Stomach (tissue), 4 donors: ENCODE measurements at regions not wholly inside any gene's neighbourhood (a gene's known extent, or its start where the extent isn't known, plus 50 kb on each side); places are given as distances from the start of the nearest gene placed in this dataset.

ENCODE experiments used
- CTCF ChIP-seq, 7 experiments: fragments of 450-650 bp in 4 of 7; fragments of 200-600 bp in 3 of 7; sonication (generic) in 3 of 7; IDR thresholded peaks; one replicate each; pipeline ENCODE4 v1.5.1; 2016 to 2019; ENCODE audit warnings: antibody characterized with exemption in 7 of 7, control low read depth in 2 of 7, mild to moderate bottlenecking in 1 of 7
- POLR2A ChIP-seq, 4 donors: fragments of 450-650 bp; IDR thresholded peaks; one replicate each; pipeline ENCODE4 v1.6.1; 2016; ENCODE audit warnings: antibody characterized with exemption in 4 of 4, control low read depth in 2 of 4, mild to moderate bottlenecking in 1 of 4, moderate library complexity in 1 of 4

GRCh38 chrX:63418211-63418610 lies 67.1 kb upstream of the SPIN4 start:
- TF ChIP-seq CTCF (IDR thresholded peaks at IDR 0.05) = no peak
- TF ChIP-seq POLR2A (IDR thresholded peaks at IDR 0.05) = no peak
